Muscle of leg (tissue), 3 donors: ENCODE measurements at regions not wholly inside any gene's neighbourhood (a gene's known extent, or its start where the extent isn't known, plus 50 kb on each side); places are given as distances from the start of the nearest gene placed in this dataset.

Experiments
- DNase-seq: peaks from one replicate; pipeline ENCODE4 v3.0.0; 2013
- H3K27ac ChIP-seq: one replicate; pipeline ENCODE4 v1.5.1; 2013; ENCODE audit warnings: mild to moderate bottlenecking, low read length, control low read depth
- H3K27me3 ChIP-seq: one replicate; pipeline ENCODE4 v1.6.1; 2013; ENCODE audit warnings: low read length; ENCODE audit not compliant: control insufficient read depth, insufficient read depth
- H3K36me3 ChIP-seq: one replicate; pipeline ENCODE4 v1.6.1; 2013; ENCODE audit warnings: low read length; ENCODE audit not compliant: control insufficient read depth, insufficient read depth
- H3K4me1 ChIP-seq: one replicate; pipeline ENCODE4 v1.6.1; 2013; ENCODE audit warnings: low read length; ENCODE audit not compliant: control insufficient read depth, insufficient read depth
- H3K4me3 ChIP-seq: one replicate; pipeline ENCODE4 v1.5.1; 2013; ENCODE audit warnings: low read length, control low read depth
- H3K9me3 ChIP-seq: replicated peaks from 2 replicates; pipeline ENCODE4 v1.6.1; 2013; ENCODE audit warnings: low read depth, low read length; ENCODE audit not compliant: control insufficient read depth
- WGBS: methylation state at CpG from one replicate; pipeline ENCODE4 v1.1.5; 2013; ENCODE audit warnings: missing lambda C conversion rate; ENCODE audit not compliant: insufficient coverage; 5-methylcytosine and 5-hydroxymethylcytosine counted together

DNA sequence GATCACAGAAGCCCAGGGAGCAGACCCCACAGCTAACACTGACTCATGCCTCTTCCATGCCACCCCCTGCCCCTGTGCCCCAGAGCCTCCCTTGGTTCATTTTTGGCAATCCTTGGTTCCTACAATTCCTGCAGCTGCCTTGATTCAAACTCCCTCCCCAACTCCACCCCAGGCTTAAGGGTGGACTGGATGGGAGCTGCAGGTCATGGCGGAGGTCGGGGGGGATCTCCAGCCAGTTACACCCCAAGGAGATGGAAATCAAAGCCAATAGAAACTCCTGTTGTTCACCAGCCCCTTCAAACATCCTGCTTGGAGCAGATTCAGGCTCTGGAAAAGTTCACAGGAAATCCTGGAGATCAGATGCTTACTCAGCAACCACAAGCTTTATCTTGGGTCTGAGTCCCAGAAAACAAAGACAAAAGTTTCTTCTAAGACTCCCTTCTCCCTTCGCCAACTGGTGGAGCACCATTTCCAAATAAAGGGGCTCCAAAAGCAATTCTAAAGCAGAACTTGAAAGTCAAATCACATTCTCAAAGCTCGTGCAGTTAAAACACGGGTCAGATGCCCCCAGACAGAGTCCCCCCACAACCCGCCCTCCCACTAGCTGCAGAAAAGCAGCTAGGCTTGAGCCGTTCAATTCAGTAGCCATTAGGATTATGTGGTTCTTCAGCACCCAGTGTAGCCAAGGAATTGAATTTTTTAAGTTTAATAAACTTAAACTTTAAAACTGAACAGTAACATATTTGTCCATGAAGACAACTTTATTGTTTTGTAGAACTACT lies 149.5 kb downstream of the ANKRD60 start:
- H3K27ac ChIP-seq = peak overlapping the region; percentile 16
- WGBS = 55% methylated on average over 2 of the region's 7 CpGs

GRCh38 chr20:58077282-58077681 lies 151.2 kb downstream of the ANKRD60 start:
- Histone ChIP-seq H3K27ac (no peak overlapping the region), H3K4me1 (peaks cover 16% of the 10 kb centered on the region), H3K27me3 (peaks cover 3% of the 10 kb centered on the region), H3K4me3 (no peak overlapping the region), H3K36me3 (no peaks in the 10 kb centered on the region), H3K9me3 (peaks cover 7% of the 10 kb centered on the region)
- no peak for DNase-seq
- WGBS = 100% methylated on average over 5 of the region's 6 CpGs

More for the DNA sequence above, 149.5 kb downstream of the ANKRD60 start:
- Histone ChIP-seq H3K36me3 (no peaks in the 10 kb centered on the region), H3K9me3 (peaks cover 7% of the 10 kb centered on the region), H3K4me1 (peaks cover 9% of the 10 kb centered on the region), H3K27me3 (peaks cover 3% of the 10 kb centered on the region), H3K4me3 (no peak overlapping the region)
- peak; percentile 86 for DNase-seq

GRCh38 chr20:58076405-58076804 lies 152.0 kb downstream of the ANKRD60 start:
- peak; percentile 31 for DNase-seq
- WGBS = 0% methylated on average over 1 of the region's 4 CpGs

DNA sequence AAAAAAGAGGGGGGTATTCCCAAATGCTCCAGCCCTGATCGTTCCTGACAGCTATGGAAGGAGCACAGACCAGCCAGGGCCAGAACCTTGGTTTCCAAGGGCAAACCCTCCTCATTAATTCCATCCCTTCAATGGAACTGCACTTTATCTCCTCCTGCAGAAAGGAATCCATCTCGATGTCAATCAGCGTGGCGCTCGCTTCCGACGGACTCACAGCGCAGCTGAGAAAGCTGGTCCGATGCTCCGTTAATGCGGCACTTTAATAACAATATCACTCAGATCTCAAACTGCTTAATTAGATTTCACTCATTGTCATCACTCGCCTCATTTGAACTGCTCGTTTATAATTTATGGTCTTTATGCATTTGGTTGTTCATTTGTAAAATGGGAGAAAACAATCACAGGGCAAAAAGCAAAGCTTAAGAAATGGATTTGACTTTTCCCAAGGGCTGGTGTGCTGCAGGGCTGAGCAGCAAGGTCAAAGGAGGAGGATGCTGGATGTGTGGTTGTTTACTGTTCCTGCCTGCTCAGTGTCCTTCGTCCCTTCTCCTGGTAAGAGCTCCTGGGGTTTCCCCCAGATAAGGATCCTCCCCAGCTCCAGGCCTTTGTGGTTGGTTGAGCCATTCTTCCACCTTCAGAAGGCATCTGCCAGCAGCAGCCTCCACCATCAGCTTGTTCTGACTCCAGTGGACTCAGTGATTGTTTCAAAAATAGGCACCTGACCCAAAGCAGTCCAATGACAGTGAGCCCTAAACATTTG lies 152.7 kb downstream of the ANKRD60 start:
- peaks cover 3% of the 10 kb centered on the region for H3K27me3 ChIP-seq
- peaks cover 16% of the 10 kb centered on the region for H3K4me1 ChIP-seq
- DNase-seq = no peak
- no peak overlapping the region for H3K27ac ChIP-seq
- H3K36me3 ChIP-seq = no peaks in the 10 kb centered on the region
- H3K9me3 ChIP-seq = peaks cover 7% of the 10 kb centered on the region
- 94% methylated on average over 11 of the region's 14 CpGs for WGBS
- H3K4me3 ChIP-seq = no peak overlapping the region

More at GRCh38 chr20:58076405-58076804, 152.0 kb downstream of the ANKRD60 start:
- Histone ChIP-seq H3K4me3 (no peak overlapping the region), H3K27ac (no peak overlapping the region), H3K4me1 (peaks cover 16% of the 10 kb centered on the region), H3K9me3 (peaks cover 7% of the 10 kb centered on the region), H3K36me3 (no peaks in the 10 kb centered on the region), H3K27me3 (peaks cover 3% of the 10 kb centered on the region)

- H3K4me1 ChIP-seq = peaks cover 16% of the 10 kb centered on the region
- no peak for DNase-seq
- no peak overlapping the region for H3K4me3 ChIP-seq
- peaks cover 5% of the 10 kb centered on the region for H3K27me3 ChIP-seq
- no peak overlapping the region for H3K27ac ChIP-seq
- WGBS = 56% methylated on average over 4 of the region's 10 CpGs
- peaks cover 3% of the 10 kb centered on the region for H3K9me3 ChIP-seq
- H3K36me3 ChIP-seq = no peaks in the 10 kb centered on the region
Observed at GRCh38 chr20:58073945-58074856, 154.3 kb downstream of the ANKRD60 start.

DNA sequence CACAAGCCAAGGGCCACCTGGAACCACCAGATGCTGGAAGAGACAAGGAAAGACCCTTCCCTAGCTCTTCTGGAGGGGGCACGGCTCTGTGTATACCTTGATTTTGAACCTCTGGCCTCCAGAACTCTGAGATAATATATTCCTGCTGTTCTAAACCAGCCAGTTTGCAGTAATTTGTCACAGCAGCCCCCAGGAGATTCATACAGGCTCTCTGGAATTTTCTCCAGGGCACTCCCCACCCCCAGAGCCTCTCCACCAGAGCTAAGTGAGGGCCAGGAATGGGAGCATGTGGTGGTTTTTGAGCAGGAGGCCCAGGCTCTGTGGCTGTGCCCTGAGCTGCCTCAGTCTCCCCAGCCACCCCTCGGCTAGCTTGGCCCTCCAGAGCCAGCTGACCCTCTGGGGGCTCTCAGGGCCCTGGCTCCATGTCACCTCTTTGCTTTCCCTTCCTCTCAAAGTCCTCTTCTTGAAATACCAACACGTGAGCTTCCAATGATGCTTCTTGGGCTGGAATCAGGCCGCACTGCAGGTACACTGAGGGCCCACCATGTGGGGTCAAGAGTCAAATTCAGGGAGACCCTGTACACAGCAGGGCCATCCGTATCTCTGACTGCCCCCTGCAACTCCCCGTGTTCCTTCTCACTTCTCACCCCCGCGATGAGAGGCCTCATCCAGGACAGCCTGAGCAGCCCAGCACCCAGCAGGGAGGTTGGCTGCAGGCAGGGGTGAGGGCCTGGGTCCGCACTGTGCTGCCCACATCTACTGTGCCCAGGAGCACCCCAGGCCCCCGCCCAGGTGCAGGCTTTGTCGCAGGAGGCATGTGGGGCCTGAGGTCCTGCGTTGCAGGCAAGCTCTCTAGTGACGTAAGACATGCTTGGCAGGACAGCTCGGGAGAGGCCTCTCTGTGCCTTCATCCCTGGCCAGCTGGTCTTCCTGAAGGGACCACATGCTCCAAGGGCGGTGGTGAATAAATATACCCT lies 155.5 kb downstream of the ANKRD60 start:
- DNase-seq = no peak
- H3K4me1 ChIP-seq = peaks cover 13% of the 10 kb centered on the region
- H3K9me3 ChIP-seq = peaks cover 3% of the 10 kb centered on the region
- H3K4me3 ChIP-seq = no peak overlapping the region
- H3K36me3 ChIP-seq = no peaks in the 10 kb centered on the region
- H3K27ac ChIP-seq = no peak overlapping the region
- peaks cover 5% of the 10 kb centered on the region for H3K27me3 ChIP-seq
- WGBS = 64% methylated on average over 12 of the region's 15 CpGs

DNA sequence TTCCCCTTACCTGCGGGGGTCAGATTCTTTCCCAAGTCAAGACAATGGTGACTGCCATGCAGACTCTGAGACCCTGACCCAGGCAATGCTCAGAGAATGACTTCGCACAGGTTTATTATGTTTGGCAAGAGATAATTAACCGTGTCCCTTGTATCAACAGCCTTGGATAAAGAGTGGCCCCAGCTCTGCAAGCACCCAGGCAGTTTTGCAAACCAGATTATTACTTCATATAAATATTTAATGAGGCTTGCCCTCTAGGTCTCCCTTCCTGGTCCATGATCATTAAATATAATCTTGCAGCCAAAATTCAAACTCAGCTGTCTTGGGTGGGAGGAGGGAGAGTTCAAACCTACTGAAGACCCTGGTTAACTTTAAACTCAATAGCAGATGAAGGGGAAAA lies 156.5 kb downstream of the ANKRD60 start:
- Histone ChIP-seq H3K27ac (no peak overlapping the region), H3K4me3 (no peak overlapping the region), H3K27me3 (peaks cover 5% of the 10 kb centered on the region), H3K4me1 (peaks cover 13% of the 10 kb centered on the region), H3K36me3 (no peaks in the 10 kb centered on the region), H3K9me3 (peaks cover 2% of the 10 kb centered on the region)
- WGBS = 67% methylated on average over 1 of the region's 3 CpGs
- DNase-seq = no peak

DNA sequence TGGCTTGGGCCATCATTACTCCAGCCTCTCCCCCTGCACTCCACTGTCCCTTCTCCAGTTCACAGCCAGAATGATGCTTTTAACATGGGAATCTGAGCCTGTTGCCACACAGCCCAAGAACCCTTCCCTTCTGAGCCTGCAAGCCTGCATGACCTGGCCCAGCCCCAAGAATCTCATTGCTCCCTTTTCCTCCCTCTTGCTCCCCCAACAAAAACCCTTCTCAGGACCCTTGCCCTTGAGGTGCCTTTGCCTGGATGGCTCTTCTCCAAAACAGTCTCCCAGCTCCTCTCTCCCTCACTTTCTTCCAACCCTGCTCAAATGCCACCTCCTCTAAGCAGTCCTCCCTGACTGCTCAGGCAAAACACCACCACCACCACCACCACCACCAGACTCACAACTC lies 157.2 kb downstream of the ANKRD60 start:
- Histone ChIP-seq H3K4me3 (no peak overlapping the region), H3K27ac (no peak overlapping the region), H3K9me3 (peaks cover 2% of the 10 kb centered on the region), H3K27me3 (peaks cover 5% of the 10 kb centered on the region), H3K36me3 (no peaks in the 10 kb centered on the region), H3K4me1 (peaks cover 10% of the 10 kb centered on the region)
- no peak for DNase-seq

- DNase-seq = no peak
- no peak overlapping the region for H3K27ac ChIP-seq
- H3K4me1 ChIP-seq = peaks cover 7% of the 10 kb centered on the region
- peaks cover 2% of the 10 kb centered on the region for H3K9me3 ChIP-seq
- no peak overlapping the region for H3K4me3 ChIP-seq
- WGBS = 86% methylated on average over 5 of the region's 11 CpGs
- H3K36me3 ChIP-seq = no peaks in the 10 kb centered on the region
- peaks cover 5% of the 10 kb centered on the region for H3K27me3 ChIP-seq
Observed at GRCh38 chr20:58070664-58071196, 157.7 kb downstream of the ANKRD60 start.
